GM19351 (cell line): ENCODE measurements at regions not wholly inside any gene's neighbourhood (a gene's known extent, or its start where the extent isn't known, plus 50 kb on each side); places are given as distances from the start of the nearest gene placed in this dataset.
"Not testable (repeated sequence)": the region's sequence is repeated elsewhere in the genome, so short reads cannot be mapped to it uniquely, and the experiment has no call there.

Source experiments
- ATAC-seq: cut with Tn5 transposase; IDR thresholded peaks from one replicate; pipeline ENCODE4 v1.9.1; 2021; ENCODE audit warnings: mild to moderate bottlenecking, moderate library complexity; ENCODE audit not compliant: unreplicated experiment

DNA sequence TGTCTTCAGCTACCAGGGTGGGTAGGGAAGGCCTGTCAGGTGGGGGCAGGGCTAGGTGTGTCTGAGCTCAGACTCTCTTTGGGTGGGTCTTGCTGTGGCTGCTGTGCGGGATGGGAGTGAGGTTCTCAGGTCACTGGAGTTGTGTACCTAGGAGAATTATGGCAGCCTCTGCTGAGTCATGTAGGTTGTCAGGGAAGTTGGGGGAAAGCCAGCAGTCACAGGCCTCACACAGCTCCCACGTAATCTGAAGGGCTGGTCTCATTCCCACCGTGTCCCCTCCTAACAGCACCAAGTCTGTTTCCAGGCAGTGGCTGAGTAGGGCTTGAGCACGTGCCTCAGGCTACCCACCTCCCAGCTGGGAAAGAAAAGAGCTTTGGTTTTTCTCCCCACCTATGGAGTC lies 67.0 kb downstream of the CHCHD4 start:
- no peak for ATAC-seq

DNA sequence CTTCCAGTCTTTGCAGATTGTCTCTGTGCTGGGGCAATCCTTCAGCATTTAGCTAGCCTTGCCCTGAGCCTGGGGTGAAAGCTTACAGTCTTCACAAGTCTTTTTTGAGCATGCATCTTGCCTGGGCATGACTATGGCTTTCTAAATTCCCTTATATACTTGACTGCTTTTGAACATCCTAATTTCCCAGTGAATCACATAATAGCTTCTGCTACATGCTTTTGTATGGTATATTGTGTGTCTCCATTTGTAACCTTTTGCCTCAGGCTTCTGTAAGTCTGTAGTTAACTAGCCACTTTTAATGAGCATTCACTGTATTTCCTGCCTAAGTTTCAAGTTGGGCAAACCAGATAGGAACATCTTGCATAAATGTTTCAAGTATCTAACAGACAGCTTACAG lies 76.8 kb downstream of the CHCHD4 start:
- no peak for ATAC-seq

DNA sequence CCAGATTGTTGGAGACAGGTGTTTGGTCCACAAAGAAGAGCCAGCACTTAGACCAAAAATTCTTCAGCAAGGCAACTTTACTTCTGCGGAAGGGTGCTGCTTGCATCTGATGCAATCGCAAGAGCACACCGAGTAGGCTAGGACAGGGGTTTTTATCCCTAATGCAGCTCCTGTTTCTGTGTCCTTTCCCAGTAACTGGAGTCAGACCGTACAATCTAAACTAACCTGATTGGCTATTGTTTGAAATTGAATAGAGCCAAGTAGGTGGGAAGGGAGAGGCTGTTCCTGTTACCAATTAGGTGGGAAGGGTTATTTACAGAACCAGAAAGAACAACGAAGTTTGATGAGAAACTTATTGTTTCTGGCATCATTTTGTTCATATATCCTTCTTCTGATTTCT lies 77.6 kb downstream of the CHCHD4 start:
- ATAC-seq, result no peak

- no peak for ATAC-seq
These were observed 82.0 kb downstream of the CHCHD4 start for GRCh38 chr3:14042680-14043079.

DNA sequence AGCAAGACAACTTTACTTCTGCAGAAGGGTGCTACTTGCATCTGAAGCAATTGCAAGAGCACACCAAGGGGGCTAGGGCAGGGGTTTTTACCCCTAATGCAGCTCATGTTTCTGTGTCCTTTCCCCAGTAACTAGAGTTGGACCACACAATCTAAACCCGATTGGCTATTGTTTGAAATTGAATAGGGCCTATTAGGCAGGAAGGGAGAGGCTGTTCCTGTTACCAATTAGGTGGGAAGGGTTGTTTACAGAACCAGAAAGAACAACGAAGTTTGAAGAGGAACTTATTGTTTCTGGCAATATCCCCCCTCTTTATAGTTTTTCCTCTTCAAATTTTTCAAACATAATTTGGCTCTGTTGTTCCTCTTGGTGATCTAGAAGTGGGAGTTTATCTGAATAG lies 85.5 kb downstream of the CHCHD4 start:
- no peak for ATAC-seq

DNA sequence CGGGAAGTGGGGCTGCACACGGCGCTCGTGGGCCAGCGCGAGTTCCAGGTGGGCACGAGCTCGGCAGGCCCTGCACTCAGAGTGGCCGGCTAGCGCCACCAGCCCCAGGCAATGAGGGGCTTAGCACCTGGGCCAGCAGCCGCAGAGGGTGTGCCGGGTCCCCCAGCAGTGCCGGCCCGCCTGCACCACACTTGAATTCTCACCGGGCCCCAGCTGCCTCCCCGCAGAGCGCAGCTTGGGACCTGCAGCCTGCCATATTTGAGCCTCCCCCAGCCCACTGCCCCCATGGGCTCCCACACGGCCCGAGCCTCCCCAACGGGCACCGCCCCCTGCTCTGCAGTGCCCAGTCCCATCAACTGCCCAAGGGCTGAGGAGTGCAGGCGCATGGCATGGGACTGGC lies 87.5 kb downstream of the CHCHD4 start:
- ATAC-seq, result no peak

GRCh38 chr3:14033023-14033422 lies 91.6 kb downstream of the CHCHD4 start:
- no peak for ATAC-seq

DNA sequence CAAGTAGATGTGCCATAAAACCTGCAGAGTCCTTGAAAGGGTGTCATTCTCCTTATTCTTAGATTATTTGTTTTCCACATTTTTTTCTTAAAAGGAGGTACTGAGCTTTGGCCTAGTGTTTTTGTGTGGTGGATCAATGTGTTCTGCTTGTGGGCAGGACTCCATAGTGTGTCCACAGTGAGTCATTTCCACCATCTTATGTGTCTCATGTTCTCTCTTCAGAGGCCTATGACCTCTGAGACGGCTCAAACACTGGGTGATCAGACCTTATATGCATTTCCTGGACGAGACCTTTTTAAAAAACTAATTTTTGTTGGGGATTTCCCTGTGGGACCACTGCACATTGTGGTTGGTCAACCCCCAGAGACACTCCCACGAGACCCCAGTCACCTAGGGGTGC lies 93.4 kb downstream of the CHCHD4 start:
- no peak for ATAC-seq

- not testable (repeated sequence) for ATAC-seq
These were observed 95.2 kb downstream of the CHCHD4 start for GRCh38 chr3:14029390-14029995.

DNA sequence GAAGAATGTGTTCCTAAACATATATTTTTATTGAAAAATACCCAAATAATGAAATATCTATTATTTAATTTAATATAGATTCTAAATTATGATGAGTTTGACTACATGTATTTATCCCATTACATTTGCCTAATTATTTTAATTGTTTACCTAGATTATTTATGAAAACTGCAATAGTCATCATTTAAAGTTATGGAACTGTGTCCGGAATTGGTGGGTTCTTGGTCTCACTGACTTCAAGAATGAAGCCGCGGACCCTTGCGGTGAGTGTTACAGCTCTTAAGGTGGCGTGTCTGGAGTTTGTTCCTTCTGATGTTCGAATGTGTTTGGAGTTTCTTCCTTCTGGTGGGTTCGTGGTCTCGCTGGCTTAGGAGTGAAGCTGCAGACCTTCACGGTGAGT lies 96.5 kb downstream of the CHCHD4 start:
- not testable (repeated sequence) for ATAC-seq

GRCh38 chr3:14019459-14019858 lies 105.2 kb downstream of the CHCHD4 start:
- ATAC-seq, result no peak

GRCh38 chr3:14016900-14017475 lies 107.7 kb downstream of the CHCHD4 start:
- ATAC-seq, result no peak

GRCh38 chr3:14007006-14007405 lies 117.7 kb downstream of the CHCHD4 start:
- no peak for ATAC-seq

DNA sequence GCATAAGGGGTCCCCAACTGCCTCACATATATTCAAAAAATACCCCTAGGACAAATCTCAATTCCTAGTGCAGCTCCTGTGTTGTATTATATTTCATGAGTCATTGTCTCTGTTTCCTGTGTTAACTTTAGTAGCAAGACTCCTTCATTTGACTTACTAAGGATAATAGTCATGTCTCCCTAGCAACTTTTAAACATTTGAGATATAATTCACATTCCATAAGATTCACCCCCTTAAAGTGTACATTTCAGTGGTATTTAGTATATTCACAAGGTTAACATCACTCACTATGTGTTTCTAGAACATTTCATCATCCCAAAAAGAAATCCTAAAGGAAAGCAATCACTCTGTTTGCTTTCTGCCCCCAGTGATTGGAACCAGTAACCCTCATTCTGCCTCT lies 121.3 kb upstream of the WNT7A start:
- ATAC-seq, result no peak

DNA sequence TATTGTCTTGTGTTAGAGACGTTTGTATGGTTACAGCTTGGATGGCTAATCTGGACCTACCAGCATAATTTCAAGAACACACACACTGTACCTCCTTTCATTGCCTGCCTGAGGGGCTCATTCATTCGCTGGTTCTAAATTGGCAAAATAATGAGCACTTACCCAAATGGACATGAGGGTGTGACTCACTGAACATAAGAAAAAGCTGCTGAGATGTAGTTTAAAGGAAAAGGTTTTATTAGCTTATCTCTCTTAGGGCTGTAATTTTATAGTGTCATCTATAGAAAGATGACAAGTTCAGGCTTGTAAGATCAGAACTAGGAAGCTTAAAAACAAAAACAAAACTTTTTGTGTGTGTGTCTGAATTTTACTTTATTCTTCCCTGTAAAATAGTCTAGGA lies 120.7 kb upstream of the WNT7A start:
- ATAC-seq, result no peak

GRCh38 chr3:13998831-13999230 lies 119.0 kb upstream of the WNT7A start:
- no peak for ATAC-seq

GRCh38 chr3:13995216-13995615 lies 115.3 kb upstream of the WNT7A start:
- not testable (repeated sequence) for ATAC-seq

- not testable (repeated sequence) for ATAC-seq
These were observed 109.1 kb upstream of the WNT7A start for GRCh38 chr3:13988925-13989324.

DNA sequence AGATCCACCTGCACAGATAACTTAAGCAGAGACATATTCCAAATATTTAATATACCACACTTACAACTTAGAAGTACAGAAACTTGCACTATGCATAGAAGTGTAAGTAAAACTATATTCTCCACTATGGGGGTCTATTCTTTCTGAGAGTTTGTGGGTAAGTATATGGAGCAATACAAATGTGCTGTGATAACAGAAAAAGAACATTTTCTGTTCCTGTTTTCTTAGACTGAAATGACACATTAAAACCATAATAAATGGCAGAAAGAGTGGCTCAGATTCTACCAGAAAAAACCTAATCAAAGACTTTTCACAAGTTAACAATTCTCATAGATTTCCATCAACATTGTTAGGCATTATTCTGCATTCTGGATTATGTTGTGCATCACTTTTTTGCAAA lies 96.6 kb upstream of the WNT7A start:
- ATAC-seq, result peak; percentile 66

DNA sequence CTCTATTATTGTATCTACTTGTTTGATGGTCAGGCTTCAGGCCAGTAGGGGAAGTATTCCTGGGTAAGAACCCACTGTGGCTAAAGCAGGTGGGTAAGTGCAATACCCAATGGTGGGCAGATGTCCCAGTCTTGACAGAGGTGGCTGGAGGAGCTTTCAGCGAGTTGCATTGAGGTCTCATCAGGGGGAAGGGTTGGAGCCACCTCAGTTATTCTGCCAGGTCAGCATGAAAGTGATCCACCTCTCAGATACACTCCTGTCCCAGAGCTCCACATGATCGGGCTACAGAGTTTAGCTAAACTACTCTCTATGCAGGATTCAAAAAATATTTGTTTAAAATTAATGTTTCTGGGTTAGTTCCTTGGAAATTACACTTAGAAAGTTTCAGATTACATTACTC lies 95.8 kb upstream of the WNT7A start:
- ATAC-seq, result no peak

DNA sequence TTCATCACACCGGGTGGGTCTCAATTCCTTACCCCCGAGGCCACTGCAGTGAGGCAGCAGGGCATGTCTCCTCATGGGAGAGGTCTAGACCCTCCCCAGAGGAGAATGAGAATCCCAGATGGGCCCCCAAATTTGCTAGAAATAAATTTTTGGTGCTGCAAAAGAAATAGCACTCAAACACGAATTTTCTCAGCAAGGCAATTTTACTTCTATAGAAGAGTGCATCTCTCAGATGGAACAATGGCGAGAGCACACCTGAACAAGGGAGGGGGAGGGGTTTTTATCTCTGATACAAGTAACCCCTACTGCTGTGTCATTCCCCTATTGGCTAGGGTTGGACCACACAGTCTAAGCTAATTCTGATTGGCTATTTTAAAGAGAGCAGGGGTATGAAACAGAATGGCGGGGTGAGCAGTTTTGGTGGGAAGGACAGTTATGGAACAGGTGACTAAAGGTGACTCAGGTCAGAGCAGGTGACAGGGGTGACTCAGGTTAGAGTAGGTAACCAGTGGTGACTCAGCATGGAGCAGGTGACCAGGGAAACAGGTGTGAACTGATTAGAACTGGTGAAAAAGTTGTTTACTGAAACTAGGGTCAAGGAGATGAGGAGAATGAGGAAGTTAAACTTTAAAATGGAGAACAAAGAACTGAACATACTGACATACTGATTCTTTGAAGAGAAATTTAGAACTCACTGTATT lies 93.0 kb upstream of the WNT7A start:
- ATAC-seq, result no peak

- no peak for ATAC-seq
These were observed 86.4 kb upstream of the WNT7A start for GRCh38 chr3:13966302-13966701.
